HepG2 (cell line): ENCODE measurements at regions not wholly inside any gene's neighbourhood (a gene's known extent, or its start where the extent isn't known, plus 50 kb on each side); places are given as distances from the start of the nearest gene placed in this dataset.

ENCODE experiments used
- ATAC-seq: fragments of 200-7000 bp; cut with Tn5 transposase; 3 replicates; pipeline ENCODE4 v1.9.1; 2020; ENCODE audit warnings: mild to moderate bottlenecking, moderate library complexity
- BruUV-seq: library from RNA; stranded (reverse); fragments of 400-500 nt; replicated peaks from 2 replicates; lab custom pipeline; 2021; lab: Mats Ljungman, UMichigan
- CTCF ChIA-PET: fragments of 300-600 bp; formaldehyde crosslinking; extraction: SDS; loops from one replicate; lab custom pipeline; 2021; ENCODE audit warnings: low total read pairs, inconsistent platforms, low intra/inter-chr PET ratio; lab: Yijun Ruan, JAX
- POLR2A ChIA-PET: fragments of 350-600 bp; sonication (Branson Sonifier 250); formaldehyde crosslinking; loops from one replicate; lab custom pipeline; 2020; ENCODE audit warnings: antibody characterized with exemption, inconsistent platforms; lab: Yijun Ruan, JAX
- DNase-seq: peaks from one replicate; pipeline ENCODE4 v3.0.0-alpha.2; 2015; ENCODE audit warnings: low spot score
- FAIRE-seq: peaks from 3 replicates; lab custom pipeline; 2011; peaks lifted over from hg19 to GRCh38; lab: Jason Lieb, UNC
- H2AFZ ChIP-seq: one replicate; pipeline ENCODE4 v1.6.1; 2011; ENCODE audit warnings: low read length, inconsistent platforms
- H3K27ac ChIP-seq: fragments of 300-600 bp; 3 replicates; pipeline ENCODE4 v1.8.0; 2011; ENCODE audit warnings: mixed run types, mild to moderate bottlenecking, mixed read lengths, low read length, inconsistent platforms; ENCODE audit not compliant: insufficient read depth; ENCODE audit errors: extremely low read length
- H3K27me3 ChIP-seq, 2 experiments: fragments of 200-600 bp in 1 of 2; 2 replicates in 1 of 2; 3 replicates in 1 of 2; pipeline versions ENCODE4 v1.6.0 to v1.8.0; 2011; ENCODE audit warnings: low read length in 2 of 2, mild to moderate bottlenecking in 2 of 2, moderate library complexity in 2 of 2, inconsistent platforms in 1 of 2; ENCODE audit not compliant: insufficient read depth in 2 of 2, control insufficient read depth in 1 of 2
- H3K36me3 ChIP-seq, 2 experiments: fragments of 200-600 bp in 1 of 2; replicated peaks in 1 of 2; 2 replicates in 1 of 2; 3 replicates in 1 of 2; pipeline versions ENCODE4 v1.5.1 to v1.8.0; 2011; ENCODE audit warnings: low read length in 2 of 2, inconsistent platforms in 1 of 2; ENCODE audit not compliant: insufficient read depth in 2 of 2, control insufficient read depth in 1 of 2
- H3K4me1 ChIP-seq: 2 replicates; pipeline ENCODE4 v1.5.1; 2012; ENCODE audit warnings: low read length, inconsistent platforms; ENCODE audit not compliant: insufficient read depth
- H3K4me2 ChIP-seq: 2 replicates; pipeline ENCODE4 v1.6.0; 2011; ENCODE audit warnings: low read depth, low read length, inconsistent platforms
- H3K4me3 ChIP-seq, 3 experiments: fragments of 200-600 bp in 1 of 3; sonication (generic), shearing (Covaris generic) in 1 of 3; replicated peaks in 1 of 3; 2 replicates each; pipeline ENCODE4 v1.5.1; 2011 to 2016; ENCODE audit warnings: low read length in 3 of 3, inconsistent platforms in 2 of 3, low read depth in 2 of 3, mild to moderate bottlenecking in 2 of 3, control low read depth in 1 of 3, mixed read lengths in 1 of 3; ENCODE audit not compliant: insufficient read depth in 1 of 3
- H3K79me2 ChIP-seq: one replicate; pipeline ENCODE4 v1.6.1; 2011; ENCODE audit warnings: low read length, inconsistent platforms; ENCODE audit not compliant: insufficient read depth
- H3K9ac ChIP-seq: 2 replicates; pipeline ENCODE4 v1.6.0; 2011; ENCODE audit warnings: mild to moderate bottlenecking, low read depth, low read length, inconsistent platforms; ENCODE audit not compliant: insufficient read depth
- H3K9me3 ChIP-seq: 2 replicates; pipeline ENCODE4 v1.5.1; 2012; ENCODE audit warnings: mild to moderate bottlenecking, low read length
- H4K20me1 ChIP-seq: 2 replicates; pipeline ENCODE4 v1.6.0; 2011; ENCODE audit warnings: inconsistent platforms, mild to moderate bottlenecking, low read length, moderate library complexity; ENCODE audit not compliant: insufficient read depth
- AGO2 ChIP-seq: fragments of 200-400 bp; formaldehyde crosslinking; optimal IDR thresholded peaks from 2 replicates; pipeline ENCODE3; 2017; ENCODE audit warnings: mild to moderate bottlenecking, low read depth, low read length, moderate library complexity
- ARNT ChIP-seq: fragments of 450-650 bp; IDR thresholded peaks from 2 replicates; pipeline ENCODE4 v1.6.1; 2017
- ARNT2 ChIP-seq: sonication (generic); formaldehyde crosslinking; IDR thresholded peaks from 2 replicates; pipeline ENCODE4 v1.8.0; 2022; ENCODE audit warnings: mild to moderate bottlenecking, low read depth, missing genetic modification reagents, moderate library complexity
- BORCS8-MEF2B ChIP-seq: sonication (generic); formaldehyde crosslinking; IDR thresholded peaks from 2 replicates; pipeline ENCODE4 v1.8.0; 2022; ENCODE audit warnings: mild to moderate bottlenecking, missing genetic modification reagents
- EP300 ChIP-seq, 3 experiments: sonication (generic) in 1 of 3; formaldehyde crosslinking in 1 of 3; IDR thresholded peaks; 2 replicates each; pipeline versions ENCODE4 v1.5.1 to v1.6.1; 2011 to 2020; ENCODE audit warnings: low read depth in 2 of 3, low read length in 2 of 3, borderline replicate concordance in 1 of 3, improper control_type of control experiment in 1 of 3, mild to moderate bottlenecking in 1 of 3, missing genetic modification reagents in 1 of 3, moderate library complexity in 1 of 3
- ESRRA ChIP-seq: sonication (generic); formaldehyde crosslinking; IDR thresholded peaks from 2 replicates; pipeline ENCODE4 v1.5.1; 2020; ENCODE audit warnings: mild to moderate bottlenecking, low read depth, missing genetic modification reagents
- FOXM1 ChIP-seq: sonication (generic); formaldehyde crosslinking; IDR thresholded peaks from 2 replicates; pipeline ENCODE4 v1.5.0; 2020; ENCODE audit warnings: missing genetic modification reagents
- GZF1 ChIP-seq: sonication (generic); formaldehyde crosslinking; IDR thresholded peaks from 2 replicates; pipeline ENCODE4 v1.5.1; 2020; ENCODE audit warnings: mild to moderate bottlenecking, missing genetic modification reagents
- HOXA3 ChIP-seq: sonication (generic); formaldehyde crosslinking; IDR thresholded peaks from 2 replicates; pipeline ENCODE4 v1.5.0; 2020; ENCODE audit warnings: missing genetic modification reagents
- SP4 ChIP-seq: sonication (generic); formaldehyde crosslinking; IDR thresholded peaks from 2 replicates; pipeline ENCODE4 v1.8.1; 2023; ENCODE audit warnings: mild to moderate bottlenecking, missing genetic modification reagents
- TAF1 ChIP-seq: sonication (generic); formaldehyde crosslinking; IDR thresholded peaks from 2 replicates; pipeline ENCODE4 v1.4.0; 2020; ENCODE audit warnings: missing genetic modification reagents
- TSC22D2 ChIP-seq: sonication (generic); formaldehyde crosslinking; IDR thresholded peaks from 2 replicates; pipeline ENCODE4 v1.5.1; 2020; ENCODE audit warnings: missing genetic modification reagents, mild to moderate bottlenecking, borderline replicate concordance
- ZBTB37 ChIP-seq: sonication (generic); formaldehyde crosslinking; IDR thresholded peaks from 2 replicates; pipeline ENCODE4 v1.4.0; 2020; ENCODE audit warnings: mild to moderate bottlenecking, missing genetic modification reagents
- ZKSCAN8 ChIP-seq: IDR thresholded peaks from 2 replicates; pipeline ENCODE4 v1.6.1; 2016; ENCODE audit warnings: borderline replicate concordance, missing genetic modification reagents, missing compliant biosample characterization
- ZNF513 ChIP-seq: sonication (generic); formaldehyde crosslinking; conservative IDR thresholded peaks from 2 replicates; pipeline ENCODE4 v1.5.0; 2020; ENCODE audit warnings: missing genetic modification reagents
- ZSCAN20 ChIP-seq: sonication (generic); formaldehyde crosslinking; IDR thresholded peaks from 2 replicates; pipeline ENCODE4 v1.4.0; 2020; ENCODE audit warnings: missing genetic modification reagents, mild to moderate bottlenecking, borderline replicate concordance
- WGBS: methylation state at CpG from one replicate; pipeline ENCODE4 v1.1.6; 2017; ENCODE audit warnings: low lambda C conversion rate; 5-methylcytosine and 5-hydroxymethylcytosine counted together
- in situ Hi-C: cut with HindIII; loops from 2 replicates; pipeline ENCODE4 v1.10.0; 2017; ENCODE audit warnings: low pct_unique_long_range_greater_than_20kb; ENCODE audit not compliant: extremely low pct_ligation_motif_present
- intact Hi-C: fragments of 100-400 bp; cut with micrococcal nuclease; formaldehyde crosslinking; loops from one replicate; pipeline ENCODE4 v1.10.0; 2022; ENCODE audit not compliant: unreplicated experiment

GRCh38 chr6:152821525-152821924 is 70.9 kb downstream of the VIP start:
- Histone ChIP-seq H3K9me3 (no peaks in the 10 kb centered on the region), H3K4me3 (no peak overlapping the region), H3K27ac (no peak overlapping the region), H3K4me2 (no peak overlapping the region), H3K36me3 (no peaks in the 10 kb centered on the region), H3K9ac (no peak overlapping the region), H3K4me1 (no peaks in the 10 kb centered on the region), H3K79me2 (no peaks in the 10 kb centered on the region), H4K20me1 (no peaks in the 10 kb centered on the region), H2AFZ (no peak overlapping the region), H3K27me3 (no peaks in the 10 kb centered on the region)
- in situ Hi-C loops (no loop called here), intact Hi-C loops (no loop called here)
- DNase-seq (no peak), FAIRE-seq (no peak), ATAC-seq (no peak)
- 7% methylated on average over 4 of the region's 4 CpGs for WGBS
- ChIA-PET CTCF (no interaction called here), POLR2A (no interaction called here)
- no peak for TF ChIP-seq ZKSCAN8 (CRISPR knock-in tag)
- no peak for TF ChIP-seq ESRRA
- TF ChIP-seq HOXA3 (CRISPR knock-in tag): no peak
- no peak for TF ChIP-seq SP4 (CRISPR knock-in tag)
- TF ChIP-seq BORCS8-MEF2B: no peak
- TF ChIP-seq ARNT2: no peak
- TF ChIP-seq EP300 (IDR thresholded peaks at IDR 0.05; ENCODE audit: low read depth in 2 of 2, low read length in 2 of 2): no peak
- TF ChIP-seq EP300 (CRISPR knock-in tag; IDR thresholded peaks at IDR 0.05; ENCODE audit: borderline replicate concordance): no peak
- no peak for TF ChIP-seq ZSCAN20
- no peak for TF ChIP-seq TSC22D2 (CRISPR knock-in tag)
- TF ChIP-seq FOXM1: no peak
- no peak for TF ChIP-seq GZF1 (CRISPR knock-in tag)
- no peak for TF ChIP-seq ZNF513 (CRISPR knock-in tag)
- TF ChIP-seq ARNT: no peak
- TF ChIP-seq ZBTB37 (CRISPR knock-in tag): no peak
- no peak for TF ChIP-seq TAF1 (CRISPR knock-in tag)
- no peak for TF ChIP-seq AGO2
- BruUV-seq: no TSS peak
